Panc1 (cell line): ENCODE measurements at regions not wholly inside any gene's neighbourhood (a gene's known extent, or its start where the extent isn't known, plus 50 kb on each side); places are given as distances from the start of the nearest gene placed in this dataset.

Experiments
- ATAC-seq: fragments of 200-7000 bp; cut with Tn5 transposase; 2 replicates; pipeline ENCODE4 v1.9.1; 2020; ENCODE audit warnings: mild to moderate bottlenecking, moderate library complexity
- BruUV-seq: library from RNA; stranded (reverse); fragments of 400-500 nt; replicated peaks from 2 replicates; lab custom pipeline; 2021; lab: Mats Ljungman, UMichigan
- CTCF ChIA-PET: fragments of 300-600 bp; sonication (Branson Sonifier 250); formaldehyde crosslinking; loops from one replicate; lab custom pipeline; 2022; ENCODE audit warnings: antibody characterized with exemption; lab: Charles Lee
- POLR2A ChIA-PET: fragments of 300-600 bp; sonication (Branson Sonifier 250); formaldehyde crosslinking; loops from one replicate; lab custom pipeline; 2022; ENCODE audit warnings: antibody characterized with exemption; lab: Charles Lee
- DNase-seq: peaks from one replicate; pipeline ENCODE4 v3.0.0-alpha.2; 2010; ENCODE audit warnings: low read depth, low spot score
- H3K27ac ChIP-seq: 2 replicates; pipeline ENCODE4 v1.5.1; 2011; ENCODE audit warnings: mild to moderate bottlenecking, low read length, inconsistent platforms
- H3K27me3 ChIP-seq: fragments of 200-500 bp; sonication (Bioruptor generic); 2 replicates; pipeline ENCODE4 v1.6.0; 2014; ENCODE audit warnings: low read length, inconsistent platforms; ENCODE audit not compliant: control insufficient read depth, insufficient read depth
- H3K36me3 ChIP-seq: fragments of 200-500 bp; sonication (Bioruptor generic); 2 replicates; pipeline ENCODE4 v1.5.1; 2014; ENCODE audit warnings: inconsistent platforms, mild to moderate bottlenecking, low read length, moderate library complexity; ENCODE audit not compliant: control insufficient read depth, insufficient read depth
- H3K4me1 ChIP-seq: 2 replicates; pipeline ENCODE4 v1.5.1; 2011; ENCODE audit warnings: inconsistent platforms, mild to moderate bottlenecking, low read length, moderate library complexity; ENCODE audit not compliant: control insufficient read depth, insufficient read depth
- H3K4me3 ChIP-seq, 2 experiments: 2 replicates each; pipeline ENCODE4 v1.5.1; 2011 to 2012; ENCODE audit warnings: low read depth in 2 of 2, low read length in 2 of 2, mild to moderate bottlenecking in 2 of 2, inconsistent platforms in 1 of 2, moderate library complexity in 1 of 2
- H3K9me3 ChIP-seq: fragments of 200-500 bp; sonication (Bioruptor generic); 2 replicates; pipeline ENCODE4 v1.5.1; 2014; ENCODE audit warnings: low read depth, mild to moderate bottlenecking, inconsistent platforms, low read length, moderate library complexity; ENCODE audit not compliant: control insufficient read depth, insufficient read depth
- CTCF ChIP-seq: fragments of 450-650 bp; IDR thresholded peaks from 2 replicates; pipeline ENCODE4 v1.5.1; 2017; ENCODE audit warnings: mild to moderate bottlenecking
- POLR2AphosphoS5 ChIP-seq: IDR thresholded peaks from 2 replicates; pipeline ENCODE4 v1.6.1; 2012; ENCODE audit warnings: mild to moderate bottlenecking, low read depth, low read length, moderate library complexity
- SIN3A ChIP-seq: IDR thresholded peaks from 2 replicates; pipeline ENCODE4 v1.6.1; 2012; ENCODE audit warnings: low read depth, mild to moderate bottlenecking, low read length, moderate library complexity, borderline replicate concordance; ENCODE audit not compliant: insufficient read depth
- TCF7L2 ChIP-seq: IDR thresholded peaks from 2 replicates; pipeline ENCODE4 v1.6.1; 2011; ENCODE audit warnings: mild to moderate bottlenecking, low read depth, low read length, inconsistent platforms
- in situ Hi-C: cut with HindIII; loops from 2 replicates; pipeline ENCODE4 v1.10.0; 2016; ENCODE audit warnings: low sequenced_read_pairs, low pct_unique_long_range_greater_than_20kb
- intact Hi-C: fragments of 100-400 bp; cut with micrococcal nuclease; formaldehyde crosslinking; loops from one replicate; pipeline ENCODE4 v1.10.0; 2022; ENCODE audit not compliant: unreplicated experiment
- TF ChIP-seq, protein P1 (sequence below), 2 experiments: IDR thresholded peaks; 2 replicates each; pipeline ENCODE4 v1.6.1; 2011 to 2012; ENCODE audit warnings: low read depth in 2 of 2, control low read depth in 1 of 2, low read length in 1 of 2, mild to moderate bottlenecking in 1 of 2, moderate library complexity in 1 of 2; ENCODE audit not compliant: insufficient read depth in 1 of 2

DNA sequence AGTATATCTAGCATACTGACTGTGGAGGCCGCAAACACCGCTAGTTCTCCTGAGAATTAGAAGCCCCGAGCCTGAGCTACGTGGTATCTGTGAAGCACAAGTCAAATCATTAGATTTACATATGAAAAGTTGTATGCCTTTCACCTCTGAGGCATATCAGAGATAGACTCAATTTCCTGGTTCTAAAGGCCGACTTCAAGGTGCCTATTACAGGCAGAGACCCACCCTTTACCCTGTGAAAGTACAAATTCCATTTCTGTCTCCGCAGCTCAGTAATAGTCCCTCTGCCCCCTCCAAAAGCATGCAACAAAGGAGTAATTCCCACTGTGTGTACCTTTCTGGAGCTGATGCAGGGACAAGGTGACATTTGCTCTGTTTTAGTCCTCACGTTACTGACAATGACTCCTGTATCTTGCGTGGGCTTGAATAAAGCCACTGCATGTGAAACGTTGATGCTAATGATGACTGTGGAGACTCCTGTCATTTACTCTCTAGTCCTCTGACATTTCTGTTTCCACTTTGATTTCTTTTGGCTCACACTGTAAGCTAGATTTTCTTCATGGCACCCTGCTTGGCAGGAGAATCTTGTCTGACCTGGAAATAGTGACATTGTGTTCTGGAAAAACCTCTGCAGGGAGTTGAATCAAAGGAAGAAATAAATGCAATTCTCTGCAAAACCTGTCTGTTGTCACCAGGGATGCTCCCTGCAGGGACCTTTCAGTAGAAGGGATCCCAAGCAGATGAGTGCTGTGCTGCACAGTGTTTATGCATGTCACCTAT, 273.2 kb upstream of the EMCN start:
- ChIA-PET CTCF (no interaction called here), POLR2A (no interaction called here)
- no peaks in the 10 kb centered on the region for H3K27me3 ChIP-seq
- no peaks in the 10 kb centered on the region for H3K4me1 ChIP-seq
- BruUV-seq = no TSS peak
- intact Hi-C loops (no loop called here), in situ Hi-C loops (no loop called here)
- DNase-seq = no peak
- H3K36me3 ChIP-seq = no peaks in the 10 kb centered on the region
- TF ChIP-seq SIN3A = no peak
- TF ChIP-seq, protein P1, sequence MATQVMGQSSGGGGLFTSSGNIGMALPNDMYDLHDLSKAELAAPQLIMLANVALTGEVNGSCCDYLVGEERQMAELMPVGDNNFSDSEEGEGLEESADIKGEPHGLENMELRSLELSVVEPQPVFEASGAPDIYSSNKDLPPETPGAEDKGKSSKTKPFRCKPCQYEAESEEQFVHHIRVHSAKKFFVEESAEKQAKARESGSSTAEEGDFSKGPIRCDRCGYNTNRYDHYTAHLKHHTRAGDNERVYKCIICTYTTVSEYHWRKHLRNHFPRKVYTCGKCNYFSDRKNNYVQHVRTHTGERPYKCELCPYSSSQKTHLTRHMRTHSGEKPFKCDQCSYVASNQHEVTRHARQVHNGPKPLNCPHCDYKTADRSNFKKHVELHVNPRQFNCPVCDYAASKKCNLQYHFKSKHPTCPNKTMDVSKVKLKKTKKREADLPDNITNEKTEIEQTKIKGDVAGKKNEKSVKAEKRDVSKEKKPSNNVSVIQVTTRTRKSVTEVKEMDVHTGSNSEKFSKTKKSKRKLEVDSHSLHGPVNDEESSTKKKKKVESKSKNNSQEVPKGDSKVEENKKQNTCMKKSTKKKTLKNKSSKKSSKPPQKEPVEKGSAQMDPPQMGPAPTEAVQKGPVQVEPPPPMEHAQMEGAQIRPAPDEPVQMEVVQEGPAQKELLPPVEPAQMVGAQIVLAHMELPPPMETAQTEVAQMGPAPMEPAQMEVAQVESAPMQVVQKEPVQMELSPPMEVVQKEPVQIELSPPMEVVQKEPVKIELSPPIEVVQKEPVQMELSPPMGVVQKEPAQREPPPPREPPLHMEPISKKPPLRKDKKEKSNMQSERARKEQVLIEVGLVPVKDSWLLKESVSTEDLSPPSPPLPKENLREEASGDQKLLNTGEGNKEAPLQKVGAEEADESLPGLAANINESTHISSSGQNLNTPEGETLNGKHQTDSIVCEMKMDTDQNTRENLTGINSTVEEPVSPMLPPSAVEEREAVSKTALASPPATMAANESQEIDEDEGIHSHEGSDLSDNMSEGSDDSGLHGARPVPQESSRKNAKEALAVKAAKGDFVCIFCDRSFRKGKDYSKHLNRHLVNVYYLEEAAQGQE (IDR thresholded peaks at IDR 0.05; ENCODE audit: insufficient read depth in 1 of 2, low read depth in 2 of 2, low read length in 1 of 2) = no peak
- TF ChIP-seq POLR2AphosphoS5 = no peak
- TF ChIP-seq TCF7L2 = no peak
- TF ChIP-seq CTCF = no peak
- H3K27ac ChIP-seq = no peak overlapping the region
- H3K9me3 ChIP-seq = no peaks in the 10 kb centered on the region
- ATAC-seq = no peak
- no peak overlapping the region for H3K4me3 ChIP-seq

DNA sequence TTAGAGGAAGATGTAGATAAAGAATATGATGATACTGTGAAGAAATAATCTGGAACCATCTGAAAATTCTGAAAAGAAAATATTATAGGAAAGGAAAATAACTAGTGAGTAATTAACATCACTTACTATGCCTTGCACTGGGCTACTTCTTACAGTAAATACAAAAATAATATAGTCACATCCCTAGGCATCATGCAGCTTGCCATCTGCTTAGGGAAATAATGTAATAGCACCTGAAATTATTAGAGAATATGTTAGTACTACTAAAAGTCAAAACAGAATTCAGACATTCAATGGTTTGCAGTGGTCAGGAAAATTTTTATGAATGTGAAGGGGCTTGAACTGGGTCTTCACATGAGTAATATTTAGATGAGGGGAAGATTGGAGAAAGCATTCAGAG, 272.2 kb upstream of the EMCN start:
- Histone ChIP-seq H3K4me1 (no peaks in the 10 kb centered on the region), H3K9me3 (no peaks in the 10 kb centered on the region), H3K27ac (no peak overlapping the region), H3K27me3 (no peaks in the 10 kb centered on the region), H3K4me3 (no peak overlapping the region), H3K36me3 (no peaks in the 10 kb centered on the region)
- TF ChIP-seq SIN3A (no peak), TCF7L2 (no peak), CTCF (no peak), POLR2AphosphoS5 (no peak)
- TF ChIP-seq, protein P1 (IDR thresholded peaks at IDR 0.05; ENCODE audit: insufficient read depth in 1 of 2, low read depth in 2 of 2, low read length in 1 of 2) = no peak
- in situ Hi-C loops (no loop called here), intact Hi-C loops (no loop called here)
- POLR2A ChIA-PET = interaction anchor here (0.5 kb wide), 1 partner anchor 358 kb away, joined by 3 read pairs; no protein-coding TSS in a partner anchor
- no TSS peak for BruUV-seq
- ATAC-seq = no peak
- no peak for DNase-seq
- CTCF ChIA-PET = no interaction called here
